Natural killer cell (primary cell): ENCODE measurements at regions not wholly inside any gene's neighbourhood (a gene's known extent, or its start where the extent isn't known, plus 50 kb on each side); places are given as distances from the start of the nearest gene placed in this dataset.
"Not testable (repeated sequence)": the region's sequence is repeated elsewhere in the genome, so short reads cannot be mapped to it uniquely, and the experiment has no call there.

Source experiments
- ATAC-seq, 3 donors: fragments of 150-1000 bp in 2 of 3; fragments of 200-7000 bp in 1 of 3; cut with Tn5 transposase; 1 replicate in 1 of 3; 2 replicates in 2 of 3; pipeline ENCODE4 v1.10.0; 2021; ENCODE audit warnings: mild to moderate bottlenecking in 2 of 3, moderate library complexity in 2 of 3
- DNase-seq, 2 donors: peaks; one replicate each; pipeline versions ENCODE4 v3.0.0 to v3.0.0-alpha.2; 2013 to 2021; ENCODE audit warnings: mixed read lengths in 1 of 2
- H3K27ac ChIP-seq: one replicate; pipeline ENCODE4 v1.5.1; 2013; ENCODE audit warnings: mild to moderate bottlenecking, low read length
- H3K27me3 ChIP-seq: one replicate; pipeline ENCODE4 v1.6.1; 2013; ENCODE audit warnings: low read length; ENCODE audit not compliant: control insufficient read depth, insufficient read depth
- H3K36me3 ChIP-seq: one replicate; pipeline ENCODE4 v1.6.1; 2013; ENCODE audit warnings: low read length; ENCODE audit not compliant: control insufficient read depth, insufficient read depth
- H3K4me1 ChIP-seq: one replicate; pipeline ENCODE4 v1.6.1; 2013; ENCODE audit warnings: low read length; ENCODE audit not compliant: control insufficient read depth, insufficient read depth
- H3K4me3 ChIP-seq: one replicate; pipeline ENCODE4 v1.5.1; 2013; ENCODE audit warnings: low read length
- H3K9me3 ChIP-seq: one replicate; pipeline ENCODE4 v1.6.1; 2013; ENCODE audit warnings: low read length; ENCODE audit not compliant: control insufficient read depth, insufficient read depth
- H3K27ac Mint-ChIP-seq, 2 donors: one replicate each; pipeline ENCODE4 v1.8.0; 2022; ENCODE audit warnings: mild to moderate bottlenecking in 2 of 2, mixed read lengths in 2 of 2, moderate library complexity in 1 of 2
- H3K27me3 Mint-ChIP-seq, 2 donors: one replicate each; pipeline ENCODE4 v1.8.0; 2022; ENCODE audit warnings: low read depth in 2 of 2, mixed read lengths in 2 of 2
- H3K36me3 Mint-ChIP-seq: one replicate; pipeline ENCODE4 v1.8.0; 2022; ENCODE audit warnings: mixed read lengths
- H3K4me1 Mint-ChIP-seq, 2 donors: one replicate each; pipeline ENCODE4 v1.8.0; 2022; ENCODE audit warnings: mixed read lengths in 2 of 2
- H3K4me3 Mint-ChIP-seq: one replicate; pipeline ENCODE4 v1.8.0; 2022; ENCODE audit warnings: mild to moderate bottlenecking, moderate library complexity, mixed read lengths
- H3K9me3 Mint-ChIP-seq, 2 donors: one replicate each; pipeline ENCODE4 v1.8.0; 2022; ENCODE audit warnings: mixed read lengths in 2 of 2
- CTCF ChIP-seq: fragments of 200-600 bp; IDR thresholded peaks from one replicate; pipeline ENCODE4 v1.8.0; 2022; ENCODE audit warnings: antibody characterized with exemption
- WGBS: methylation state at CpG from one replicate; pipeline ENCODE4 v1.1.7; 2013; ENCODE audit warnings: missing lambda C conversion rate; ENCODE audit not compliant: insufficient coverage; 5-methylcytosine and 5-hydroxymethylcytosine counted together
- intact Hi-C: fragments of 100-400 bp; cut with micrococcal nuclease; formaldehyde crosslinking; loops from one replicate; pipeline ENCODE4 v1.14.2; 2022

GRCh38 chr11:38700111-38700510, 2102.1 kb upstream of the RAG2 start:
- no peaks in the 10 kb centered on the region for H3K36me3 Mint-ChIP-seq
- no peaks in the 10 kb centered on the region for H3K4me1 ChIP-seq
- H3K27ac Mint-ChIP-seq, result no peak overlapping the region
- peaks cover 4 to 8% of the 10 kb centered on the region in 2 donors for H3K9me3 Mint-ChIP-seq
- intact Hi-C loops, result no loop called here
- H3K4me3 ChIP-seq, result no peak overlapping the region
- H3K4me3 Mint-ChIP-seq, result no peak overlapping the region
- TF ChIP-seq CTCF, result no peak
- no peaks in the 10 kb centered on the region for H3K27me3 Mint-ChIP-seq
- no peaks in the 10 kb centered on the region for H3K4me1 Mint-ChIP-seq
- no peaks in the 10 kb centered on the region for H3K36me3 ChIP-seq
- H3K9me3 ChIP-seq, result no peaks in the 10 kb centered on the region
- no peak overlapping the region for H3K27ac ChIP-seq
- ATAC-seq (no peak), DNase-seq (no peak)
- H3K27me3 ChIP-seq, result no peaks in the 10 kb centered on the region
- 50% methylated on average over 1 of the region's 2 CpGs for WGBS

GRCh38 chr11:38693306-38693705, 2095.3 kb upstream of the RAG2 start:
- TF ChIP-seq CTCF, result no peak
- Mint-ChIP-seq H3K27me3 (no peaks in the 10 kb centered on the region), H3K27ac (no peak overlapping the region), H3K36me3 (no peaks in the 10 kb centered on the region), H3K4me1 (no peaks in the 10 kb centered on the region), H3K9me3 (peaks cover 4 to 8% of the 10 kb centered on the region in 2 donors), H3K4me3 (no peak overlapping the region)
- intact Hi-C loops, result no loop called here
- no peak for ATAC-seq
- DNase-seq, result no peak
- H3K4me1 ChIP-seq, result no peaks in the 10 kb centered on the region
- no peak overlapping the region for H3K4me3 ChIP-seq
- H3K27me3 ChIP-seq, result no peaks in the 10 kb centered on the region
- H3K27ac ChIP-seq, result no peak overlapping the region
- H3K36me3 ChIP-seq, result no peaks in the 10 kb centered on the region
- 95% methylated on average over 1 of the region's 1 CpG for WGBS
- peaks cover 6% of the 10 kb centered on the region for H3K9me3 ChIP-seq

GRCh38 chr11:38690211-38690610, 2092.2 kb upstream of the RAG2 start:
- H3K36me3 Mint-ChIP-seq, H3K4me3 ChIP-seq, ATAC-seq, H3K9me3 Mint-ChIP-seq, H3K9me3 ChIP-seq, H3K4me1 Mint-ChIP-seq, intact Hi-C loops, DNase-seq, H3K36me3 ChIP-seq, H3K27ac Mint-ChIP-seq, H3K27me3 Mint-ChIP-seq, H3K4me3 Mint-ChIP-seq, H3K4me1 ChIP-seq, H3K27ac ChIP-seq, H3K27me3 ChIP-seq: not testable (repeated sequence)
- 78% methylated on average over 2 of the region's 2 CpGs for WGBS

GRCh38 chr11:38687008-38687407, 2089.0 kb upstream of the RAG2 start:
- no peak for TF ChIP-seq CTCF
- Mint-ChIP-seq H3K4me1 (no peaks in the 10 kb centered on the region), H3K27me3 (no peaks in the 10 kb centered on the region), H3K27ac (no peak overlapping the region), H3K4me3 (no peak overlapping the region), H3K36me3 (no peaks in the 10 kb centered on the region), H3K9me3 (peaks cover 0 to 6% of the 10 kb centered on the region in 2 donors)
- WGBS, result 93% methylated on average over 3 of the region's 3 CpGs
- no peaks in the 10 kb centered on the region for H3K27me3 ChIP-seq
- no peaks in the 10 kb centered on the region for H3K36me3 ChIP-seq
- no peaks in the 10 kb centered on the region for H3K4me1 ChIP-seq
- no peak overlapping the region for H3K27ac ChIP-seq
- intact Hi-C loops, result no loop called here
- H3K9me3 ChIP-seq, result no peaks in the 10 kb centered on the region
- no peak for ATAC-seq
- no peak for DNase-seq
- H3K4me3 ChIP-seq, result no peak overlapping the region
